Endodermal cell (in vitro differentiated cells): ENCODE measurements at regions not wholly inside any gene's neighbourhood (a gene's known extent, or its start where the extent isn't known, plus 50 kb on each side); places are given as distances from the start of the nearest gene placed in this dataset.

Experiments used
- DNase-seq: peaks from one replicate; pipeline ENCODE4 v3.0.0-alpha.2; 2017
- H3K27ac ChIP-seq: 2 replicates; pipeline ENCODE4 v1.5.1; 2013; ENCODE audit warnings: mild to moderate bottlenecking, low read depth, low read length, moderate library complexity
- H3K27me3 ChIP-seq: 2 replicates; pipeline ENCODE4 v1.6.1; 2013; ENCODE audit warnings: mild to moderate bottlenecking, low read length, moderate library complexity; ENCODE audit not compliant: insufficient read depth, control insufficient read depth, poor library complexity, severe bottlenecking
- H3K36me3 ChIP-seq: 2 replicates; pipeline ENCODE4 v1.7.0; 2013; ENCODE audit warnings: mild to moderate bottlenecking, low read length, moderate library complexity; ENCODE audit not compliant: control insufficient read depth, insufficient read depth
- H3K4me1 ChIP-seq: one replicate; pipeline ENCODE4 v1.7.0; 2013; ENCODE audit warnings: low read length; ENCODE audit not compliant: control insufficient read depth, insufficient read depth
- H3K4me3 ChIP-seq: 2 replicates; pipeline ENCODE4 v1.5.1; 2013; ENCODE audit warnings: mild to moderate bottlenecking, low read length, moderate library complexity
- H3K9ac ChIP-seq: 2 replicates; pipeline ENCODE4 v1.6.1; 2013; ENCODE audit warnings: mild to moderate bottlenecking, low read length, moderate library complexity; ENCODE audit not compliant: poor library complexity, severe bottlenecking; ENCODE audit errors: extremely low read depth
- H3K9me3 ChIP-seq: 2 replicates; pipeline ENCODE4 v1.6.1; 2013; ENCODE audit warnings: mild to moderate bottlenecking, low read length, moderate library complexity; ENCODE audit not compliant: control insufficient read depth
- H3K27ac Mint-ChIP-seq: 2 replicates; pipeline ENCODE4 v1.8.0; 2020; ENCODE audit warnings: mixed read lengths
- H3K27me3 Mint-ChIP-seq: 2 replicates; pipeline ENCODE4 v1.8.0; 2021; ENCODE audit warnings: mild to moderate bottlenecking, mixed read lengths; ENCODE audit not compliant: insufficient read depth
- H3K36me3 Mint-ChIP-seq: 2 replicates; pipeline ENCODE4 v1.8.0; 2020; ENCODE audit warnings: low read depth, mixed read lengths
- H3K4me1 Mint-ChIP-seq: 2 replicates; pipeline ENCODE4 v1.8.0; 2020; ENCODE audit warnings: mixed read lengths
- H3K4me3 Mint-ChIP-seq: 2 replicates; pipeline ENCODE4 v1.8.0; 2020; ENCODE audit warnings: mild to moderate bottlenecking, moderate library complexity, mixed read lengths
- H3K9me3 Mint-ChIP-seq: 2 replicates; pipeline ENCODE4 v1.8.0; 2020; ENCODE audit warnings: mild to moderate bottlenecking, mixed read lengths
- WGBS, 2 experiments: methylation state at CpG; one replicate each; pipeline versions ENCODE4 v1.1.5 to v1.1.7; 2013; ENCODE audit warnings: missing lambda C conversion rate in 2 of 2, mixed read lengths in 1 of 2; ENCODE audit not compliant: insufficient coverage in 1 of 2, insufficient read length in 1 of 2; 5-methylcytosine and 5-hydroxymethylcytosine counted together
- TF ChIP-seq, protein P1 (sequence below): fragments of 200-600 bp; sonication (generic); conservative IDR thresholded peaks from 2 replicates; pipeline ENCODE4 v1.5.0; 2021; ENCODE audit warnings: antibody characterized with exemption, mild to moderate bottlenecking

DNA sequence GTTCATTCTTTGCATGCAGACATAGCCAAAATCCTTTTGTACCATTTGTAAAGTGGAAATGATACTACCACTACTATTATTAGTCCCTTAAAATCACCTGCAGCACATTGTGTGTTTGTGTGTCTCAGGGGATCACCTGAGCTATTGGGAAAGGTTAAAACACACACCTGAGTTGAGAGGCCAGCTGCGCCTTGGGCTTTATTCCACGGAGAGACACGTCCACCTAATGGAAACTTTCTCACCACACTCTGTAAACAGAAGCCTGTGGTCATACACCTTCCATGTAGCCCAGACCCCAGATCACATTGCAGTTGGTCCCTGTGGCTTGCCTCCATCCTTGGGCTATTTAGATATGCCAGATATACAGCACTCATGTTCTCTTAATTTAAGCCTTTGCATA lies 81.8 kb upstream of the SH3BP4 start:
- Mint-ChIP-seq H3K27ac (no peak overlapping the region), H3K9me3 (peaks cover 20% of the 10 kb centered on the region), H3K4me1 (peaks cover 4% of the 10 kb centered on the region), H3K36me3 (peaks cover 14% of the 10 kb centered on the region), H3K27me3 (no peaks in the 10 kb centered on the region), H3K4me3 (no peak overlapping the region)
- H3K27me3 ChIP-seq = no peaks in the 10 kb centered on the region
- WGBS, 2 experiments = 78 to 89% methylated on average over 3 of the region's 3 CpGs
- H3K9me3 ChIP-seq = peaks cover 21% of the 10 kb centered on the region
- no peaks in the 10 kb centered on the region for H3K36me3 ChIP-seq
- DNase-seq = no peak
- H3K9ac ChIP-seq = no peak overlapping the region
- TF ChIP-seq, protein P1, sequence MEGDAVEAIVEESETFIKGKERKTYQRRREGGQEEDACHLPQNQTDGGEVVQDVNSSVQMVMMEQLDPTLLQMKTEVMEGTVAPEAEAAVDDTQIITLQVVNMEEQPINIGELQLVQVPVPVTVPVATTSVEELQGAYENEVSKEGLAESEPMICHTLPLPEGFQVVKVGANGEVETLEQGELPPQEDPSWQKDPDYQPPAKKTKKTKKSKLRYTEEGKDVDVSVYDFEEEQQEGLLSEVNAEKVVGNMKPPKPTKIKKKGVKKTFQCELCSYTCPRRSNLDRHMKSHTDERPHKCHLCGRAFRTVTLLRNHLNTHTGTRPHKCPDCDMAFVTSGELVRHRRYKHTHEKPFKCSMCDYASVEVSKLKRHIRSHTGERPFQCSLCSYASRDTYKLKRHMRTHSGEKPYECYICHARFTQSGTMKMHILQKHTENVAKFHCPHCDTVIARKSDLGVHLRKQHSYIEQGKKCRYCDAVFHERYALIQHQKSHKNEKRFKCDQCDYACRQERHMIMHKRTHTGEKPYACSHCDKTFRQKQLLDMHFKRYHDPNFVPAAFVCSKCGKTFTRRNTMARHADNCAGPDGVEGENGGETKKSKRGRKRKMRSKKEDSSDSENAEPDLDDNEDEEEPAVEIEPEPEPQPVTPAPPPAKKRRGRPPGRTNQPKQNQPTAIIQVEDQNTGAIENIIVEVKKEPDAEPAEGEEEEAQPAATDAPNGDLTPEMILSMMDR = no peak
- H3K27ac ChIP-seq = no peak overlapping the region
- H3K4me3 ChIP-seq = no peak overlapping the region
- H3K4me1 ChIP-seq = no peaks in the 10 kb centered on the region

DNA sequence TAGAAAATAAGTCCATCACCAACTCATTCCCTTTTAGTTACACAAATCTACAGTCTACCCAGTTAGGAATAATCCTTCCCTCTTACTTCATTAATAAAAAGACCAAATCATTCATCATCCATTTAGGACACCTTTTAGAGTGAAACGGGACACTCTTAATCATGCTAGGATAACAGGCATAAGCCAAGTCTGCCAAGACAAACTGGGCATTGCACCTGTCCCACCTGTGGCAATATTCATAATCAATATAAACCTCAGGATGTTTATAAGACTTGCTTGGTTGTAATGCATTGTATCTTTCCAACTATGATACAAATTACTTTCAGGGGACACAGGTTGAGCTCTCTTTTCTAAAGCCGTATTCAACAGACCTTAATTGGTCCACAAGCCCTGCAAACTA lies 82.7 kb upstream of the SH3BP4 start:
- no peak overlapping the region for H3K4me3 ChIP-seq
- DNase-seq = no peak
- peaks cover 23% of the 10 kb centered on the region for H3K9me3 ChIP-seq
- no peaks in the 10 kb centered on the region for H3K36me3 ChIP-seq
- no peak overlapping the region for H3K27ac ChIP-seq
- Mint-ChIP-seq H3K36me3 (peaks cover 14% of the 10 kb centered on the region), H3K4me1 (peaks cover 4% of the 10 kb centered on the region), H3K9me3 (peaks cover 22% of the 10 kb centered on the region), H3K27me3 (no peaks in the 10 kb centered on the region), H3K4me3 (no peak overlapping the region), H3K27ac (no peak overlapping the region)
- 75 to 77% methylated on average over 2 of the region's 2 CpGs for WGBS, 2 experiments
- no peaks in the 10 kb centered on the region for H3K27me3 ChIP-seq
- no peak overlapping the region for H3K9ac ChIP-seq
- no peaks in the 10 kb centered on the region for H3K4me1 ChIP-seq
- TF ChIP-seq, protein P1 = no peak

DNA sequence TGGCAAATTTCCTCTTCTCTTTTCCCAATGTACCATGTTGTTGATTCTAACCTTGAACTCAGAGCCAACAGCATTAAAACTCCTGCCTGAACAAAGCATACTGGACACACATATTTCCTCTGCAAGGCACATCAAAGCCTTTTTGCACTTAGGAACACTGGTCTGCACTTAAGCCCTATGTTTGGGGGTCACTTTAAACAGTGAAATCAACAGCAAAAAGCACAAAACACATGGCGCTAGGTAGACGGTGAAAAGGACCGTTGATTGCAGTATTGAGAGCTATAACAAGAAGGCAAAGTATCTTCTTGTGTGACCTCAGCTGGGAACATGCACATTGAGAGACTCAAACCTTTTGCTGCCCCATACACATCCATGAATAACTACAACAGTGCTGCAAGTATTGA lies 83.9 kb upstream of the SH3BP4 start:
- WGBS, 2 experiments = 92% methylated on average over 3 of the region's 3 CpGs; no CpG with 5 or more reads in 1 of the 2 experiments
- Mint-ChIP-seq H3K27ac (no peak overlapping the region), H3K4me3 (no peak overlapping the region), H3K27me3 (no peaks in the 10 kb centered on the region), H3K4me1 (peaks cover 9% of the 10 kb centered on the region), H3K36me3 (peaks cover 9% of the 10 kb centered on the region), H3K9me3 (peaks cover 14% of the 10 kb centered on the region)
- DNase-seq = no peak
- H3K9ac ChIP-seq = no peak overlapping the region
- no peaks in the 10 kb centered on the region for H3K4me1 ChIP-seq
- H3K9me3 ChIP-seq = peaks cover 15% of the 10 kb centered on the region
- no peaks in the 10 kb centered on the region for H3K27me3 ChIP-seq
- H3K27ac ChIP-seq = no peak overlapping the region
- no peaks in the 10 kb centered on the region for H3K36me3 ChIP-seq
- H3K4me3 ChIP-seq = no peak overlapping the region
- TF ChIP-seq, protein P1 = no peak
